HT1080 (cell line): ENCODE measurements at regions not wholly inside any gene's neighbourhood (a gene's known extent, or its start where the extent isn't known, plus 50 kb on each side); places are given as distances from the start of the nearest gene placed in this dataset.

Source experiments
- DNase-seq: peaks from one replicate; pipeline ENCODE4 v3.0.0-alpha.2; 2015; ENCODE audit warnings: low read depth

DNA sequence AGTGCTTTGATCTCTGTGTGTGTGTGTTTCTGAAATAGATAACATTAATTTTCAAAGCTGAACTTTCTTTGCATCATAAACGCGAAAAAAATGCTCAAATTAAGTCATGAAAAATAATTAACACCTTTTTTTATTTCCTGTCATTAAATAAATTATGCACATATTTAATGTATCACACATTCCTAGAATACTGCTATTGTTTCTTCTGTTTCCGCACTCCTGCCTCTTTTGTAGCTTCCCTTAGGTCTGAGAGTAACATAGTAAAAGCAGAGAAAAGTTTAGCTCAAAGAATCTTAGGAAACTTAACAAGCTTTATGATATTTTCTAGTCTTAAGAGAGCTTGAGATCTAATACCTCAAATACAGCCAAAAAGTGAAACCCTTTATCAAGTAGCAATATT, 504.2 kb downstream of the JRKL start:
- DNase-seq = no peak

DNA sequence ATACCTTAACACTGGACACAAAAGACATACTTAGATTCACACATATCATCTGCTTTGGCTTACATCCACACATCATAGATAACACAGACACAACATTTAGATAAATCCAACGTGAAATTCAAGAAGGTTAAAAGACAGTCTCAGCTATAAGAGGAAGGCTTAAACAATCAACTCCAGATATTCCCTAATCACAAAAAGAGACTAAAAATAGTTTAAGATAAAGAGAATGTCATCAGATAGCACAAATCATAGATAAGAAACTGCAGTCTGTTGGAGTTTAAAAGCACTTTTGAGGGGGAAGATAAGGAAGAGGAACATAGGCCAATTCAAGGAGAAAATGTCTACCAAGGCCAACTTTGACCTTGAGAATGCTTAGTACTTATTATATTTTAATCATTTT, 504.8 kb downstream of the JRKL start:
- no peak for DNase-seq

DNA sequence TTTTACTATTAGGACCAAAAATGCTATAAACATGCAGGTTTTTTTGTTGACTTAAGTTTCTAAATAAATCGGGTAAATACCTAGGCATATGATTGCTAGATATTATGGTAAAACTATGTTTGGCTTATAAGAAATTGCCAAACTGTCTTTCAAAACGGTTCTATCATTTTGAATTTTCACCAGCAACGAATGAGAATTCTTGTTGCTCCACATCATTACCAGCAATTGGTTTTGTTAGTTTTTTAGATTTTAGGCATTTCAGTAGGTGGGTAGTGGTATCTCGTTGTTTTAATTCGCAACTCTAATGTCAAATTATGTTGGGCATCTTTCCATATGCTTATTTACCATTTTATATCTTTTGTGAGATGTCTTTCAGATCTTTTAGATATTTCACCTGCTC, 510.2 kb downstream of the JRKL start:
- DNase-seq = no peak

DNA sequence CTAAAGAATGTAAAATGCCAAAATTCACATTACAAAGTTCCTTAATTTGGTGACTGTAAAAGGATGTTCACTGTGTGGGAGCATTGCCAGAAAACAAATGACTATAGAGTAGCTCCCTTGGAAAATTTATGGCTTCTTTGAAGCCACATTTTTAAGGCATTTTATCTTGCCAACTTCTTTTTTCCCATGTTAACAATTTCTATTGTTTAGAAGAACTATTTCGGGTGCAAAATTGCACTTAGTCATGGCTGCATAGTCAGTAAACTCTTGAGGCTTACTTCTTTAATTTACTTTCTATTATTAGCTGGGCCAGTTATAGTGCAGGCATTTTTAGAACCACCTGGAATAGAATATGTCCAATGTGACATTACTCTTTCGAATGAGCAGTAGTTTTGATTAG, 515.3 kb downstream of the JRKL start:
- DNase-seq = no peak

DNA sequence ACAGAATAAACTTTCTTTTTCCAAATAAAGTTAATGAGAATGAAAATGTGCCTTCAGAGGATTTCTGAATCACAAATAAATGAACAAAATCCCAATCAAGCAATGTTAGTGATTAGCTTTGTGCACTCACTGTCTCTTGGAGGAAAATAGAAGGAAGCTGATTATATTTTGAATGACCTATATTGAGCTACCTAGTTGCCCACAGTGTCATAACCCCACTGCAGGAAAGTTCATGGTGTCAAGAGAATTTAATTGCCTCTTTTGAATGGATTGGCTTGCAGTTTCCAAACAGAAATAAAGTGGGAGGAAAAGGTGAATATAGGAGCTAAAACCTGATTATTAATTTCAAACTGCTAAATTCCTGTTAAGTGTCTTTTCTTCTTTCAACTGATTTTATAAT, 515.9 kb downstream of the JRKL start:
- DNase-seq = no peak

DNA sequence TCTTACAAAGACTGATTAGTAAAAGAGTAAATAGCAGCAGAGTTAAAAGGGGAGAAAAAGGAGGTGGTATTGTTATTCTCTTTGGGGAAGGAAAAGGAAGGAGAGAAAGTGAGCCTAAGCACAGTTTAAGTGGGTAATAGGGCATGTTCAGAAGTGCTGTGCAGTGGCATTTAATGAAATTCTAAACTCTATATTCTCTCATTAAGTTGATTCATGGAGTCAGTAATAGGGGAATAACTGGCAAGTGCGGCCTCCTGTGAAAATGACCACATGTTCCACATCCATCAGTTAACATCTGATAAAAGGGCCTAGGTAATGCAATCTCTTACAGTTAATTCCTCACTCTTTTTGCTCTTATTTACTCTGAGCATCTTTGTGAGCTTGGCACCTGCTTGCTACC, 516.7 kb downstream of the JRKL start:
- no peak for DNase-seq

DNA sequence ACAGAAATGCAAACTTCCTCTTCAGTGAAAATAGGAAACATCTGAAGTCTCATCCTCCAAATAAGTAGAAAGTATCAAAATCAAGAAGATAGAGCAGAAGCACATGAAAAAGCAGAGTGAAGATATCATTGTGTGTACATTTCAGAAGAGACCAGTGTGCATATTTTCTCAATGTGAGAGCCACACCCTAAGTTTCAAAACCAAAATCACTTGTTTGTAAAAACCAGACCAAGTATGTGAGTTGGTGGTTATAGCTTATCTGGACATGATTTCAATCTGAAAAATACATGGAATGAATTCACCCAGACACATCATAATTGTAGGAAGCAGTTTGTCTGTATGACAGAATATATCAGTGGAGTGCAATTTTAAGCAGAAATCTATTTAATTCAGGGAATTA, 536.0 kb downstream of the JRKL start:
- DNase-seq = no peak

DNA sequence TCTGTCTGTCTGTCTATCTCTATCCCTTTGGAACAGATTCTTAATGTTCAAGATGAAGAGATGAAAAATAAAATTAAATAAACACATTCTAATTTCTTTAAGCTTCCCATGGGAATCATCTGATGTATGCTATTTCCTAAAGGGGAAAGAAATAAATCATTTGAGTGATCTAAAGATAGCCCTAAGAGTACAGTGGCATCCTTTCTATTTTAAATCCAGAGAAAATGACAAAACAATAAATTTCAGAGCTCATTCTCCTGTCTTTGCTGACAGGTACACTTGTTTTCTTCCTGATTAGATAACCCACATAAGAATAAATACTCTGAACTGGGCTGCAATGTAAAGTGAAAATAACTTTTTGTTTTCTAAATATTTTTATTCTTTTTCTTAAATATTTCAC, 550.4 kb downstream of the JRKL start:
- no peak for DNase-seq

DNA sequence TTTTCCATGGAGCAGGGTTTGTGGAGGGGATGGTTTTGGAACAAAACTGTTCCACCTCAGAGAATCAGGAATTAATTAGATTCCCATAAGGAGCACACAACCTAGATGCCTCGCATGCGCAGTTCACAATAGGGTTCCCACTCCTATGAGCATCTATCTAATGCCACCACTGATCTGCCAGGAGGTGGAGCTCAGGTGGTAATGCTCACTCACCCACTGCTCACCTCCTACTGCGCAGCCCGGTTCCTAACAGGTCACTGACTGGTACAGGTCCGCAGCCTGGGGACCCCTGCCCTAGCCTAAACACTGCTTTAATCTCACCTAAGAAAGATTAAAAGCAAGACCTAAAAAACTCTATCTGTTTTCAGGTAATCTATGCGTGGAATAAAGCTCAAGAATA, 553.0 kb downstream of the JRKL start:
- DNase-seq = no peak

DNA sequence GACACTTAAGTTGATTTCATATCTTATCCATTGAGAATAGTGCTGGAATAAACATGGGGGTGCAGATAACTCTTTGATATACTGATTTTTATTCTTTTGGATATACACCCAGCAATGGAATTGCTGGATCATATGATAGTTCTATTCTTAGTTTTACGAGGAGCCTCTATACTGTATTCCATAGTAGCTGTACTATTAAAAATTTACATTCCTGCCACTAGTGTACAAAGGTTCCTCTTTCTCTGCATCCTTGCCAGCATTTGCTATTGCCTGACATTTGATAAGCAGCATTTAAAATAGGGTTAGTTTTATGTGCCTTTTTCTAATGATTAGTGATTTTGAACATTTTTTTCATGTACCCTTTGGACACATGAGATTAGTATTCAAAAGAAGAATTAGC, 554.2 kb downstream of the JRKL start:
- no peak for DNase-seq

DNA sequence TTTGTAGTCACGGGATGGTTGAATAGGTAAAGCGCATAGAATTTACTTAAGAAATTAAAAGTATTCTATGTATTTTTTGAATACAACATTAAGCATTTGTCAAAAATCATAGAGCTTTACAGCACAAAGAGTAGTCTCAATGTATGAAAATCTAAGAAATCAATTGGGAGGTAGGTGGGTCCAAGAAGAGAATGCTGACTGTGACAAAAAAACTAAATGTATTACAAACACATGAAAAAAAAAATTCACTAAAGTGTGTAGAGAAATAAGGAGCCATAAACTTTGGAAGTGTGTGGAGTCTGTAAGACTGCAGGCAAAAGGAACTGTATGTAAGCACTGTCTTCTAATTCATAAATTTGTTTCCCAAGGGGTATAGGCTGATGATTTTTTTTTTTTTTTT, 558.3 kb downstream of the JRKL start:
- no peak for DNase-seq

DNA sequence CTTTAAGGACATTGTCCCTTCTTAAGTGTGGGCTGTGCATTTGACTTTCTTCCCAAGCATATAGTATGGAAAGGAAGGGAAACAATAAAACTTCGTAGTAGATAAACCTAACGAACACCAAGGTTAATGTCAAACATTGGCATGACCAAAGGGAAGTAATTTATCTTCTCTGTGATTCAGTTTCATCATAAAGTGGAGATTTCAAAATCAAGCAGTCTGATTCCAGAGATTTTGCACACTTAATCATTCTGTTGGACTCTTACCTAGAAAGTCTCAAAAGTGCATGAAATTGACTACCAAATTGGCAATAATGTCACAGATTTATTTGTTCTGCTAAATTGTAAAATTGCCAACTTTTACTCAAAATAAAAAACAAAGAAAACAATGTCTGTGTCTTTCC, 559.7 kb downstream of the JRKL start:
- DNase-seq = no peak

DNA sequence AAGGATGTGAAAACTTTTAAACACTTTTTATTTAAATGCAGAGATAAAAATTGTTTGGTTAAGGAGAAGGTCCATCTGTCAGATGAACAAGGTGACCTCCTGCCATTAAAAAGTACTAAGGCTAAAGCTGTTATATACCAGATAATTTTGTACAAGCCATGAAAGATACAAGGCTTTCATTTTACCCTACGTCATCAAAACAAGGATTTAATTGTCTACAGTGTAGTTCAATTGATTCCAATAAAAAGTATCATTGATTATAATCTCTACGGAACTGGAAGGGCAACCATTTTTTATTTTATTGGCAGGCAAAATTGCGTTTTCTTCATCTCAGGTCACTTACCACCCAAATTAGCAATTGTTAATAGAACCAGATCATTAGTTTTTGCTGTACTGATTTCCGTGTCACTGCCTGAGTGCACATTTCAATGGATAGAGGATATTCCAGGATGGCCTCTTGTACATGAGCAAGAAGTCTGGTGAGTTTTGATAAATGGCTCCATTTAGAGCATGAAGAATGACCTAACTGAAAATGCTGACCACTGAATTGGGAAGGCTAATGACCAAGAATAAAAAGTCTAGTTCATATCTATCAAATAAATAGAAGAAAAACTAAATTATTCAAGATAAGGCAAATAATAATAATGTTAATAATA, 564.9 kb downstream of the JRKL start:
- DNase-seq = no peak

DNA sequence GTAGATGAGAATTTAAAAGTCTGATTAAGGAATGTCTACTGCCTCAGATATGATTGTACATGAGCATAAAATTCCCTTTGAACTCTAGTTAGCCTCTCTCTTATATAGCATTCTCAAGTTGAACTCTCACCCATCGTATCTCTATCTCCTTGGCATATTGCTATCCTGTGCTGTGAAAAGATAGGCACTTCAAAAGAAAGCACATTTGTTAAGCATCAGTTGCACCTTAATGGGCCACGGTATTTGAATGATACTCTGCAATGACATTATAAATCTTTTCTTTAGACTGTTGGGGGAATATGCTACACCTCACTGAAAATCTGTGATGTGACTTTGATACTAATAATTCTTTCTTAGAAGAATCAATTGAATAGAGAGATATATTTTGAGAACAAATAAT, 570.7 kb downstream of the JRKL start:
- DNase-seq = no peak

DNA sequence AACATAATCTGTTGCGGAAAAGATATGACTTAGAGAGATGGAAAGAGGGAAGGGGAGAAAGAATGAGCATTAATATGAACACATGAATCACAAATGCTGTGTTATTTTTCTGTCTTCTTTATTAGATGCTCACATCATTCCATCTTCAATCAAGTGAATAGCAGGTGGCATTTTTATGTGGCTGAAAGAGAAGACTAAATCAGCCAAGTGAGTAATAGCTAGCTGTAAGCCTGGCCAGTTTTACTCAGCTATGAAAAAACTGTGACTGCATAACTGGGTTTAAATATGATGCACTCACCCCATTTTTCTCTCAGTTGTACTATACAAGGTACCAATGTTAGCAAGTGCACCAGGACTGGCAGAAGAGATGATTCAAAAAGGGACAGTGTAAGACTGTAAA, 571.1 kb downstream of the JRKL start:
- no peak for DNase-seq

DNA sequence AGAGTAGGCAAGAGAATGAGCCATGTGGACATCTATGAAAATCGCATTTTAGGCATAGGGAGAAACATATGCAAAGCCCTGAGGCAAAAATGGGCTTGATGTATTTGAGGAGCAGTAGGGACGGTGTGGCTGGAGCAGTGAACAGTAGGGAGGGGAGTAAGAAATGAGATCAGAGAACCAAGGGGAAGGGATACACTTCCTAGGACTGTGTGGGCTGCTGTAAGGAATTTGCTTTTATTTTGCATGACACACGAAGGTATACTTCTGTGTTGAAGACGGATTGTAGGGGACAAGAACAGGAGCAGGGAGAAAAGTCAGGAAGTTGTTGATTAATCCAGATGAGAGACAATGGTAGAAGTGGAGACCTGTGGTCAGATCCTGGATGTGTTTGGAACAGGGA, 572.1 kb downstream of the JRKL start:
- DNase-seq = no peak

DNA sequence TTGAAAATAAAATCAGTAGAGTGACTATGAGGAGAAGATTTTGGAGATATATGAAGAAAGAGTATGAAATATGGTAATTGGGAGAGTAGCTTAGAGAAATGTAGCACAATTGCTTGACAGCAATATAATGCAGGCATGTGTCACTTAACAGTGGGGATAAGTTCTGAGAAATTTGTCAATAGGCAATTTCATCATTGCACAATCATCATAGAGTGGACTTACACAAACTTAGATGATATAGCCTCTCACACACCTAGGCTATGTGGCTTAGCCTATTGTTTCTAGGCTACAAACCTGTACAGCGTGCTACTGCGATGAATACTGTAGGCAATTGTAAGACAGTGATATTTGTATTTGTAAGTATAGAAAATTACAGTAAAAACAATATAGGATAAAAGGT, 573.6 kb downstream of the JRKL start:
- no peak for DNase-seq

DNA sequence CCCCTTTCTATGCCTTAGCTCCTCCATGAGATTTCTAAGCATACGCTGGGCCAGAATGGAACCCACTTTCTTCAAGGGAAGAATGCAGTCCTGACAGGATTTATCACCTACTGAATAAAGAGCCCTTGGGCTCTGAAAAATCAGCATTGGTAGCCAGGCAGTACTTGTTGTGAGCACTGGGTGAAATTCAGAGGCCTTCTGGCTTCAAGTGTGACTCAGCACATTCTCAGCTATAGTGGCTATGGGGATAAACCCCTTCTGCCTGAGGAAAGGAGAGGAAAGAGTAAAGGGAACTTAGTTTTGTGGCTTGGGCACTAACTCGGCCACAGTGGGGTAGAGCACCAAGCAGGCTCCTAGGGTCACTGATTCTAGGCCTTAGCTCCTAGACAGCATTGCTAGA, 574.8 kb downstream of the JRKL start:
- DNase-seq = peak; percentile 14

DNA sequence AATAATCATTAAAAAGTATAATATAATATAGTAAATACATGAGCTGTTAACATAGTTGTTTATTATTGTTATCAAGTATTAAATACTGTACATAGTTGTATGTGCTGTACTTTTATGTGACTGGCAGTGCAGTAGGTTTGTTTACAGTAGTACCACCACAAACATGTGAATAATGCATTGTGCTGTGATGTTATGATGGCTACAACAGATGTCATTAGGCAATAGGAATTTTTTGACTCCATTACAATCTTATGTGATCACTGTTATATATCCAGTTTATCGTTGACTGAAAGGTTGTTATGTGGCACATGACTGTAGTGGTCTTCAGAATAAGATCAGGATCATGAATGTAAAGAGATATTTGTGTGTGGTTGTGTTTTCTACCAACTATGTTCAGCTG, 577.8 kb downstream of the JRKL start:
- DNase-seq = no peak

DNA sequence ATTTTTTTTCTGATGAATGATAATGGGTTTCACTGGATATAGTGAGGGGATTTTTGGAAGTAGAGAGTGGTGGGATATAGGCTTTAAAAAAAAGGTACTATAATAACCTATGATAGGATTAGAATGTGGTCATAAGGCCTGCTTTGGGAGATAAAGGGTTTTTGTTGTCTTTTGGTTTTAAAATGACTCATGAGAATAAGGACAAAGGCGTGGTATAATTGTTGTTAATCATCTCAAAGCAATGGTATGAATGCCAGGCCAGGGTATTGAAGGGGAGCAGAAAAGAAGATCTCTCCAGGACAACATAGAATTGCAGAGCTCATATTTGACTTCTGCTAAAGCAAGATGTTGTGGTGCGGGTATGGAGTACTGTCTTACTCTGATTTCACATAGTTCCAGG, 579.4 kb downstream of the JRKL start:
- DNase-seq = peak; percentile 50

DNA sequence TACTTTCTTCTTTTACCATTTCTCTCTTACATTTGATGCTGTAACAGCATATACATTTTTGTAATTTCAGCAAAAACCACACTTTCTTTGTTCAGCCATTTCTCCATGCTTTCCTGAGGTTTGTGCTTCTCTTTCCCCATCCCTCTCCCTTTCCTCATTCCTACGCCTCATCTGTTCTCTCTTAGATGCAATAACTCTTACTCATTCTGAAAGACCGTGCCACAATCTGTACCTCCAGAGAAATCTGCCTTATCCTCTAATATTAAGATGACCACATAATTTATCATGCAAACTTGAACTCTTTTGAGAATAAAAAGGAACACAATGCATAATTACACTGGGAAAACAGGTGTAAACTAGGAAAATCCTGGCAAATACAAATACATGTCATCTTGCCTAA, 588.9 kb downstream of the JRKL start:
- DNase-seq = no peak

DNA sequence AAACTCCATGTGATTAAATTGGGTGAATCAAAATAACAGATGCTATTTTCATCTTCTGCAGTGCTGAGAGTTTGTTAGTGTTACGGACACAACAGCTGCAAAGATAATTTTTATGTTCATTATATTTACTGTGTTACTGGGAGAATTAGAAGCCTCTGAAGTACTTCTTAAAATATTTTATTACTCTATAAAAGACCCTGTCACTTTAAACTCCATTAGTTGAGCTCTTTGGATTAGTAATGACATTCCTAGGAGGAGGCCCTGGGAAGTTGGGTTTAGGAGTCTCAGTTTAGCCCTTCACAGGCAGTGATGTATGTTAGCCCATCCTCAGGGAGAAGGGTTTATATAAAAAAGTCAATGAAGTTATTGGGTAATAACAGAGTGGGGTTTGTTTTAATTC, 596.7 kb downstream of the JRKL start:
- DNase-seq = no peak

DNA sequence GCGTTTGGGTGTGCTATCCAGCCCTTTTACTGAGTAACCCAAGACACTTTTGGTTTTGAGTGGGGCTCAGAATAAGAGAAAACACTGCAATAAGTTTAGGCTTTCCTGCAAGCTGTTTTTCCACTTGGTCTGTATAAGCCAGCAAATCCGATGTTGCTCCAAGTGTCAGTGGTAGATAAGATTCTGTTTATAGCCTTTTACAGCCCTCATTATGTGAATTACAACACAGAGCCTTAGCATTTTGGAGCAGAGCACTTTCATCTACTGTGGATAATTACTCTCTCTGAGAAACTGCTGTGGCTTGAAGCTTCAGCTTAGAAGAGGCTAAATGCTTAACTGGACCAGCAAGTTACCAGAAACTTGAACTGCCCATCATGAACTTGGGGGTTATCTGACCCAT, 601.1 kb downstream of the JRKL start:
- DNase-seq = no peak

DNA sequence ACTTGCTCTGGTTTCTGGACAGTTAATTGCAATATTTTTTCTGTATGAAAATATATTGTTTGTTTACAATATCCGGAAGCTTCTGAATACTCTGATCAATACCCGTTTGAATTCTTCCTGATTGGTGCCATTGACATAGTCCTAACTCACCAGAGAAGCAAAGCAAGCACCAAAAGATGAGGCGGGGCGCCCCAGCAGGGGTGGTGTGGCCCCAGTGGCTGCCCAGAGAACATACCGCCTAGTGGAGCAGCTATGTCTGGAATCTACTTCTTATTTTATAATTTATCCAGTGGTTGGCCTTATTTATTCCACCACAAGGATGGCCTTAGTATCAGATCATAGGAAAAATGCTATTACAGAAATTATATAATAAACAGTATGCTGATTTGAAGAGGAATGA, 610.7 kb downstream of the JRKL start:
- no peak for DNase-seq
